Vagina (tissue), 2 donors: ENCODE measurements at regions not wholly inside any gene's neighbourhood (a gene's known extent, or its start where the extent isn't known, plus 50 kb on each side); places are given as distances from the start of the nearest gene placed in this dataset.

ENCODE experiments used
- POLR2A ChIP-seq, 2 donors: fragments of 450-650 bp; IDR thresholded peaks; one replicate each; pipeline ENCODE4 v1.6.1; 2017; ENCODE audit warnings: antibody characterized with exemption in 2 of 2, mild to moderate bottlenecking in 2 of 2, moderate library complexity in 2 of 2
- POLR2AphosphoS5 ChIP-seq, 2 donors: sonication (generic); formaldehyde crosslinking; IDR thresholded peaks; one replicate each; pipeline ENCODE4 v1.9.0; 2017; ENCODE audit warnings: antibody characterized with exemption in 2 of 2, mild to moderate bottlenecking in 2 of 2, low read depth in 1 of 2; ENCODE audit not compliant: insufficient read depth in 1 of 2
- TF ChIP-seq, protein P1 (sequence below), 3 experiments: fragments of 450-650 bp in 2 of 3; fragments of 200-600 bp in 1 of 3; sonication (generic) in 1 of 3; IDR thresholded peaks; one replicate each; pipeline ENCODE4 v1.5.1; 2017 to 2019; ENCODE audit warnings: antibody characterized with exemption in 3 of 3, mild to moderate bottlenecking in 2 of 3, moderate library complexity in 2 of 3

DNA sequence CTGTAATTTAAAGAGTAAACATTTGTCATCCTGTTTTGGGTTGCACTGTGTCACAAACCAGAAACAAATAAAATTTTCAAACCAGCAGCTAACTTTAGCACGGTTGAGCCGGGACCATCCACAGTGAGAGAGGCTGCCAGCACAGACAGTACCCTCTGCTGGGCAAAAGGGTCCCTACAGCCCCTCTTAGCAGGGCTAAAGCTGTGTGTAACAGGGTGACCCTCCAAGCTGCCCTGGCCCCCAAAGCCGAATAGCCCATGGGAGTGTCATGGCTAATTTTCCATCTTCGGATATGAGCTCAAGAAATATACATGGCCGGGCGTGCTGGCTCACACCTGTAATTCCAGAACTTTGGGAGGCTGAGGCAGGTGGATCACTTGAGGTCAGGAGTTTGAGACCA, 157.1 kb upstream of the GRIN2B start:
- TF ChIP-seq, protein P1, sequence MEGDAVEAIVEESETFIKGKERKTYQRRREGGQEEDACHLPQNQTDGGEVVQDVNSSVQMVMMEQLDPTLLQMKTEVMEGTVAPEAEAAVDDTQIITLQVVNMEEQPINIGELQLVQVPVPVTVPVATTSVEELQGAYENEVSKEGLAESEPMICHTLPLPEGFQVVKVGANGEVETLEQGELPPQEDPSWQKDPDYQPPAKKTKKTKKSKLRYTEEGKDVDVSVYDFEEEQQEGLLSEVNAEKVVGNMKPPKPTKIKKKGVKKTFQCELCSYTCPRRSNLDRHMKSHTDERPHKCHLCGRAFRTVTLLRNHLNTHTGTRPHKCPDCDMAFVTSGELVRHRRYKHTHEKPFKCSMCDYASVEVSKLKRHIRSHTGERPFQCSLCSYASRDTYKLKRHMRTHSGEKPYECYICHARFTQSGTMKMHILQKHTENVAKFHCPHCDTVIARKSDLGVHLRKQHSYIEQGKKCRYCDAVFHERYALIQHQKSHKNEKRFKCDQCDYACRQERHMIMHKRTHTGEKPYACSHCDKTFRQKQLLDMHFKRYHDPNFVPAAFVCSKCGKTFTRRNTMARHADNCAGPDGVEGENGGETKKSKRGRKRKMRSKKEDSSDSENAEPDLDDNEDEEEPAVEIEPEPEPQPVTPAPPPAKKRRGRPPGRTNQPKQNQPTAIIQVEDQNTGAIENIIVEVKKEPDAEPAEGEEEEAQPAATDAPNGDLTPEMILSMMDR (IDR thresholded peaks at IDR 0.05), result no peak
- TF ChIP-seq POLR2A (IDR thresholded peaks at IDR 0.05) (no peak), POLR2AphosphoS5 (IDR thresholded peaks at IDR 0.05; ENCODE audit: insufficient read depth in 1 of 2, low read depth in 1 of 2) (no peak)
